HG02642 (cell line): ENCODE measurements at regions not wholly inside any gene's neighbourhood (a gene's known extent, or its start where the extent isn't known, plus 50 kb on each side); places are given as distances from the start of the nearest gene placed in this dataset.
A peak's percentile ranks its signal among the peaks of the same experiment; 100 is the strongest.
"Not testable (repeated sequence)": the region's sequence is repeated elsewhere in the genome, so short reads cannot be mapped to it uniquely, and the experiment has no call there.

Source experiments
- ATAC-seq: cut with Tn5 transposase; IDR thresholded peaks from one replicate; pipeline ENCODE4 v1.9.1; 2021; ENCODE audit warnings: mild to moderate bottlenecking; ENCODE audit not compliant: unreplicated experiment, poor library complexity

DNA sequence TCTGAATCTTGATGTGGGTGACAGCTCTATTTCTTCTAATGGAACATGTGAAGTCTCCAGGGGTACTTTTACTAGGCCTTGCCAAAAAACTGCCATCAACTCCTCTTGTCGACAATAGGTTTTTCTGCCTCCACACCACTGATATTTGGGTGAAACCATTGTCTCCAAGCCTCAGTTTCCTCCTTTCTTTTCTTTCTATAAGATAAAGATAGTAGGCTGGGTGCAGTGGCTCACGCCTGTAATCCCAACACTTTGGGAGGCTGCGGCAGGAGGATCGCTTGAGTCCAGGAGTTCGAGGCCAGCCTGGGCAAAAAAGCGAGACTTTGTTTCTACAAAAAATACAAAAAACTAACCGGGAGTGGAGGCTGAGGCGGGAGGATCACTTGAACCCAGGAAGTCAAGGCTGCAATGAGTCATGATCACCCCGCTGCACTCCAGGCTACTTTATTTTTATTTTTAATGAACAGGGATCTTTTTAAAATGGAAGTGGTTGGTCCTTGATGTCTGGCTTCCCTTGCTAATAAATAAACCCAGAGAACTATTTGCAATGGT is 159.9 kb upstream of the TNFAIP3 start:
- no peak for ATAC-seq

DNA sequence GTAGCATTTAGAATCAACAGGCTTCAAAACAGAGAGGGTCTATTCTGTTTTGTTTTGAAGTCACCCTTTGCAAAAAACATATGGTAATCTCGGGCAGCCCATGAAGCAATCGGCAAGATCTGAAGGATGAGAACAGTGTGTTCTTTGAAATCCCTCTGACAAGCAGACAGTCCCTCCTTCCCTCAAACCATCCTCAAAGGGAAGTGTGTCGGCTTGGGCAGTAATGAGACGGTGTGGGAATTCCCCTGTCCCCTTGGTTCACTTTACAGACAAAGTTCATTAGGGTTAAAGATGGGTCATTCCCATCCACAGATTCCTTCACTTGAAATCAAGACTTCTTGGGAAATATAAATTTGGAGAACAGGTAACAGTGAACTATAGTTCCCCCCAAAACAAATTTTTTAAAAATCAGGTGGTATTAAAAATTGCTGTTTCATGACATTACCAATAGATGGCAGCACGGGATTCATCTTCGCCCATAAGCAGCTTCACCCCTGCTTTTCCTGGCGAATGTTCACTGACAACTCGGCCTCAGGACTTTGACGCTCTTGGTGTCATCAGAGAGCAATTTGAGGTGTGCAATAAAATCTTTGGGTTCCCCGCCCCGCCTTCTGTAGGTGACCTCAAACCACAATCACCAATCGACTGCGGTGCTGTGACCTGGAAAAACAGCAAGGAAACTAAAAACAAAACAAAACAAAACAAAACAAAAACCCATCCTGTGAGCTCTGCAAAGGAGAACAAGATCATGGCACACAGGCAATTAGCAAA is 159.3 kb upstream of the TNFAIP3 start:
- peak; percentile 65 for ATAC-seq

DNA sequence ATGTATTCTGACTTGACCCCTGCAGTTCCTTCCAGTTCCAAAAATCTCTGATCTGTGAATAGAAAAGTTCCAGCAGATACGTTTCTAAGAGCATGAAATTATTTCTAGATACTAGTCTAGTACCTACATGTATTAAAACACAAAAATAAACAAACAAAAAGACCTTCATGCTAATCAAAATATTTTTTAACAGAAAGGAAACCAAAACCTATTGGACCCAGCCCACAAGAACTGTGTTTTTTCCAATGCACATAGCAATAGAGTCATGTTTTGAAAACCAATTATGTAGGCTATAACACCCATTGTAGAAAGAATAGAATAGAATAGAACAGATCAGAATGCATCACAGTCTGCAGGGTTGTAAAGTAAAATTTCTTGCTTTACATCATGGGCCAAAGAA is 158.6 kb upstream of the TNFAIP3 start:
- no peak for ATAC-seq

DNA sequence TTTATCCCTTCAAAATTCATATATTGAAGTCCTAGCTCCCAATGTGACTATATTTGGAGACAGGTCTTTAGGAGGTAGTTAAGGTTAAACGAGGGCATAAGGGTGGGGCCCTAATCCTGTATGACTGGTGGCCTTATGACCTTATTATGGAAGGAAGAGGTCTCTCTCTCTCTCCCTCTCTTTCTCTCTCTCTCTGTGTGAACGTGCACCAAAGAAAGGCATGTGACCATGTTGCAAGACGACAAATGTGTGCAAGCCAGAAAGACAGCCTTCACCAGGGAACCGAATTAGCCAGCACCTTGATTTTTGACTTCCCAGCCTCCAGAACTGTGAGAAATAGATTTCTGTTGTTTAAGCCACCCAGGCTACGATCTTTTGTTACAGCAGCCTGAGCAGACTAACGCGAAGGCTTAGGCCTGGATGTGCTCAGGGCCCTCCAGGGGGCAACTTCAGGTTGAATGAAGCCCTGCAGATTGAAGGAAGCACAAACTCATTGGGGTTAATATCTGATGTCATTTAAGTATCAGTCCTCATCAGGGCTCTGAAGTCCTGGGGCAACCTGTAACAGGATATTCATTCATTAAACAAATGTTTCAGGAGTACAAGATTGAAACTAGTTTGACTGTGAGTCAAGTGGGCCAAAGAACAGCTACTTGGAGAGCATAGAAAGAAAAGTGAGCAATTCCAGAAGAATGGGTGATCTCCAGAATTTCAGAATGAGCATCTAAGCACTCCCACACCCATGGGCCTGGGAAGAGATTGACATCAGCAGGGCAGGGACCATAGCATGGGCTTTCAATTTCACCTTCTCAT is 157.4 kb upstream of the TNFAIP3 start:
- ATAC-seq, result no peak

DNA sequence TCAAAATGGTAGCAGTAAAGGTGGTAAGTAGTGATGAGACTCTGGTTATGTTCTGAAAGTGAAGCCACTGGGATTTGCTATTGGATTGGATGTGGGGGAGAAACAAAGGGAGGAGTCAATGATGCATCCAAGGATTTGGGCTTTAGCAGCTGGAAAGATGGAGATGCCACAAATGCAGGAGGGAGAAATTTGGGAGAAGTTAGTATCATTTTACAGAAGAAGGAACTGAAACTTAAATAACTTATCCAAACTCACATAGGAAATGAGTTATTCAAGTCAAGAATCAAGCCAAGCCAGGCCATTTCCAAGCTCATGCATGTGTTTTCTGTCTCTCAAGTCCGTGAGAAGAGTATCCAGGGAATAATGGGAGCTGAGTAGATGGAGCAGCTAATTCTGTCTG is 155.1 kb upstream of the TNFAIP3 start:
- no peak for ATAC-seq

DNA sequence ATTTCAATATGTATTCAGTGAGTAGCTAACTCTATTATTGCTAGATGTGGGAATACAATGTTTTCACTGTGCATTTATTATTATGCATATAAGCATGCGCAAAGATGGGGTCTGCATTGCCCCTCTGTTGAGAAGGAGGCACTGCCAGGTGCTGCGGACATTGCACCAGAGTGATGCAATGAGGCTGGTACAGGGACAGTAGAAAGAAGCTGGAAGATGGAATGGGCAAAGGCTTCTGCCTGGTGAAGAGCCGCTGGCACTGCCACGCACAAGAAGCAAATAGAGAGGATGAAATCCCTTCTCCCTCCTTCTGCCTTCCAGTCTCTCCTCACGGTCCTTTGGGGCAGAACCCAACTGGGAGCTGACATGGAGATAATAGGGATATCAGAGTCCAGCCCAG is 154.5 kb upstream of the TNFAIP3 start:
- no peak for ATAC-seq

DNA sequence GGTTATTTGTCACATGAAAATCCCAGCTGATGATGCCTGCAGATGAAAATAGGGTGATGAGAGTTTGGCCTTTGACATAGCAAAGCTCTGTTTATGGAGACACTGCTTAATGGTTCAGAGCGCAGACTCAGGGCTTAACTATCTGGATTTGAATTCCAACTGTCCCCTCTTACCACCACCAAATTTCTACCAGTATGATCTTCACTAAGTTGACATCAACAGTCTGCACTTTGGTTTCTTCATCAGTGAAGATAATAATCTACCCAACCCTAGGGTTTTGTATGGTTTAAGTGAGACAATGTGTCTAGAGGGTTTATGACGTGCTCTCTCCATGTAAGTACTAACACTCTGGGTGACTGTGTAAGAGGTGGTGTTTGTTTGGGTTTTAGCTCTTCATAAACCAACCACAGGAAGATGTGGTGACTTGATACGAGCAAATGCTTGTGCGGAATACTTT is 151.4 kb upstream of the TNFAIP3 start:
- ATAC-seq, result no peak

DNA sequence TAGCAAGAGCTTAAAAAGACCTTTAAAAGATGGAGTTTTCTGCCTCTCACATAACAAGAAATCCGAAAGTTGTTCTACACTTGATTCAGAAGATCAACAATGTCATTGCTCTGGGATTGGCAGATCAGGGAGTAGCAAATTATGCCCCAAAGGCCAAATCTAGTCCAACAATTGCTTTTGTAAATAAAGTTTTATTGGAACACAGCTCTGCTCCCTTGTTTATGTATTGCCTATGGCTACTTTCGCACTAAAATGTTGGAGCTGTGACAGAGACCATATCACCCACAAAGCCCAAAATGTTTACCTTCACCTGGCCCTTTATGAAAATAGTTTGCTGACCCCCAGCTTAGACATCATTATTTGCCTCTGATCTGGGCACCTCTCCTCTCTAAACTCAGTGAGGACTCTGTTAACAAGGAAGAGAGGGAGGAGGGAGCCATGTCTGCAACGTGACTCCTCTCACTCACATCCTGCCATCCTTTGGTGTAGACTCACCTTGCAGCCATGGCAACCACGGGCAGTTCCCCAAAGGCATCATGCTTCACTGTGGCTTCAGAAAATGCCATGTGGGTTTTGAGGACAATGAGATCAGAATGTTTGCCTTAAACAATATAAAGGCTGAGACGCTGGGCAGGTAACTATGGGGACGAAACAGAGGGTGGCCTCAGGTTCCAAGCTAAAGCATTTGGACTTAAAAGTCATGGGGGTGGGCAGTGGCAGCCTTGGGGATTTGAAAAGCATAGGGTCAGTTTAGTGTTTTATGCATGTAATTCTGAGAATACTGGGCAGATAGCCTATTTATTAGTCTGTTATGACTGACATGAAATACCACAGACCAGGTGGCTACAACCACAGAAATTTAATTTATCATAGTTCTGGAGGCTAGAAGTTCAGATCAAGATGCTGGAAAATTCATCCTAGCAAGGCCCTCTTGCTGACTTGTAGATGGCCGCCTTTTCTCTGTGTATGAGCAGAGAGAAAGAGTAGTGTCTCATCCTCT is 149.7 kb upstream of the TNFAIP3 start:
- no peak for ATAC-seq

DNA sequence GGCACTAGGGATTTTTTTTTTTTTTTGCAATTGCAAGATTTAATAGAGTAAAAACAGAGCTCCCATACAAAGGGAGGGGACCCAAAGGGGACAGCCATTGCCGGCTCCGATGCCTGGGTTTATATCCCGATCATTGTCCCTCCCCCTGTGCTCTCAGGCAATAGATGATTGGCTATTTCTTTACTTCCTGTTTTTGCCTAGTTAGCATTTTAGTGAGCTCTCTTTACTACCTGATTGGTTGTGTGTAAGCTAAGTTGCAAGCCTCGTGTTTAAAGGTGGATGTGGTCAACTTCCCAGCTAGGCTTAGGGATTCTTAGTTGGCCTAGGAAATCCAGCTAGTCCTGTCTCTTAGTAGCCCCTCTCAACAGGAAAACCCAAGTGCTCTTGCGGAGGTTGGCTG is 148.2 kb upstream of the TNFAIP3 start:
- not testable (repeated sequence) for ATAC-seq

DNA sequence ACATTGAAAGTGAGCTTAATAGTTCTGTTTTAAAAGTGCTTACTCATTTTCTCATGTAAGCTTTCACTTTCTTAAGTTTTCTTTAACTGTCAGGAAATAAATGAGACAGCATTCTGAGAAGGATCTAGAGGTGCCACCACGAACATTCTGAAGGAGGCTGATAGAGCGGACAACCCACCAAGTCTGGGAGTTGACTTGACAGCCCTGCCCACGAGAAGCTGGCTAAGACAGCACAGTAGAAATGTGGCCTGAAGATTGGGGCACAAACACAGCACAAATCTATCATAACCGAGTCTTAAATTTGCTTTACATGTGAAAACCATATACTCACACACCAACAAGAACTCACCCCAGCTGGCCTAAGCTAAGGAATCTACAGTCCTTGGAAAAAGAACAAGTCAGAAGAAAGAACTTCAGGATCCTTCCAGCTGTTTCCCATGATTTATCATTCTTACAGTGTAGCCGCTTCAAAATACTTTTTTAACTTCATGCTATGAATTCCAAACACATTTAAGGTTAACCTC is 144.2 kb upstream of the TNFAIP3 start:
- no peak for ATAC-seq

DNA sequence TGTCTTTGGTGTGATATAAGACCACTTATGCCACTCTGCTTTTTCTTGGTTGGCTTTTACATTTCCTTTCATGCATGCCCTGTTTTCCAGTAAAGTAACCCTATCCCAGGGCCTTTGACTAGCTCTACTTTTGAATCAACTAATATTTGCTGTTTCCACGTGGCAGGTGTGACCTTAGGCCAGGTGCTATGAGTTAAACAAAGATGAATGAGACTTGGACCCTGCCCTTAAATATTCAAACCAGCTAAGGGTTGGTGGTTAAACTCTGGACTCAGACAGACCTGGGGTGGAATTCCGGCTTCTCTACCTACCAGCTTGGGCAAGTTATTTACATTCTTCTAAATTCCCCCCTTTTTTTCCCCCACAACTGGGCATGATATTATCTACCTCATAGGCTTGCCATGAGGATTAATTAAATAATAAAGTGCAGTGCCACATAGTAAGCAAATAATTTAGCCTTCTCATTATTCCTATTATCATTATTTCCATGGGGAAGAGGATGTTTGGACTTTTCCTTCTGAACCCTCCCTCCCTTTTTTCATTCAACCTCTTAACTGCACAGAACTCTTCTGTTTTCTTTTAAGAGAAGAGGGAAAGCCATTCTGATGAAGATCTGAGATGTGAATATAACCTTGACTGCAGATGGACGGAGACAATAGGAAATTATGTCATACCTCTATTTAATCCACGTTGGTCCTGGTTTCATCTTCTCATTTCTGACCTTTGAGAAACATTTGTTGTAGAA is 143.6 kb upstream of the TNFAIP3 start:
- ATAC-seq, result no peak

DNA sequence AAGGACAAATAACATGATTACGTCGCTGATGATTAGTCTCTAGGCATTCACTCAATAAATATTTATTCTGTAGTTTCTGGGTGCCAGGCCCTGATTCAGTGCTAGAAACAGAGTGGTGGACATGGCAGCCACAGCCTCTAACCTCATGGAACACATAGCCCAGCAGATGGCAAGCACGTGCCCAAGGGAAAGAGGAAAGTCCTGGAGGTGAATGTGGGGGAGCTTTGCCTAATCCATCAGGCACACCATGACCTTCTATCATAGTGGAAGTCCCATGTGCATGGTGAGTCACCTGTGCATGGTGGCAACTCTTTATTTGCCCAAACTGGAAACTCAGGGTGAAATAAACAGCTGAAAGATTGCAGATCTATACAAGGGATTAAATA is 143.0 kb upstream of the TNFAIP3 start:
- ATAC-seq, result no peak

DNA sequence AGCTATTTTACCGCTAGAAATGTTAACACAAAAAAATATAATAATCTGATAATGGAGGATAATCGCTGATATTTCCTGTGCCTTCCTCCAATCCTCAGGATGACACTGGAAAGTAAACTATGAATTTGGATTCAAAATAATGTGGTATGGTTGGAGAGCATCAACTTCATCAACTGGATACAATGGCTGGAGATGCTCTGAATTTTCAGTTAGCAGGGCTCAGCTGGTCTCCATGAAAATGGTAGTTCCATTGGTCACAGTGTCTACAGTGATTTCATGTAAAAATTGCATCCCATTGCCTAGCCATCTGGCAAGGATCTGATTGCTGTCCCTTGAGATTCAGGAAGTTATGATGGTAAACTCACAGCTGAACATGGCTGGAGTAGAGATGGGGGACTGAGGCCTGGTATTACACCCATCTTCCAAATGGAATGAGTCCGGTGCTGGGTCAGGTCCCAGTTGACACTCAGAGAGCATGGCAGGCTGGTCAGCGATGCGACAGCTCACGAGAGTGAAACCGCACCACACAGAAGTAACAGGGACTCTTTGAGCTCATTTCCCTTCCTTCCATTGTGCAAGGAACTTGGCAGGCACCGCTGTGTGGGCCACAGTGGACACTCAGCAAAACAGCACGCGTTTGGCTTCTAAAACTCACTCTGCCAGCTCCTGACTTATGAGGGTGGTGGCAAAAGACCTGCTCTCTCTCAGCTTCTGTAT is 142.4 kb upstream of the TNFAIP3 start:
- ATAC-seq, result no peak

DNA sequence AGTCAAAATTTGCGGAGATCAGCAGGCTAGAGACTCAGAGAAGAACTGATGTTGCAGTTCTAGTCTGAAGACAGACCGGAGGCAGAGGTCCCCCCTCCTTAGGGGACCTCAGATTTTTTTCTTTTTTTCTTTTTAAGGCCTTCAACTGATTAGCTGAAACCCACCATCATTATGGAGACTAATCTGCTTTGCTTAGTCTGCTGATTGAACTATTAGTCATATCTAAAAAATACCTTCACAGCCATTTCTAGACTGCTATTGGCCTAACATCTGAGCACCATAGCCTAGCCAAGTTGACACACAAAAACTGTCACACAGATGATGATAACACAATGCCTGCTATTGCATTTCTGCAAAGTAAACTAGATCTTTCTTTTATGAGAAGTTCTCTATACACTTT is 141.1 kb upstream of the TNFAIP3 start:
- ATAC-seq, result no peak

DNA sequence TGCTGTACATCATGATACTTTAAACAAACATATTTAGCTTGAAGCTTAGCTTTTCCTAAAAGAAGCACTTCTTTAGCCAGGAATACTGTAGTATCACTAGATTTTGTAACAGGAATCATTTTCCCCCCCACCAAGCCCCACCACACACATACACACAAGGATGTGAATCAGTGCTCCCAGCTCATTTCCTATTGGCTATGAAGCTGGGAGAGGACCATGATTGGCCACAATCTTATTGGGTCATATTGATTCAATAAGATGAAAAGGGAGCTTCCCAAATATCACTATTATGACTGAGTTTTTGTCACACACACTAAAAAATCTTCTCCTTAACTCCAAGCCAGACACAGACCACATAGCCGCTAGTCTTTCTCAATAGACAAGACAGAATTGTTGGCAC is 140.5 kb upstream of the TNFAIP3 start:
- no peak for ATAC-seq

DNA sequence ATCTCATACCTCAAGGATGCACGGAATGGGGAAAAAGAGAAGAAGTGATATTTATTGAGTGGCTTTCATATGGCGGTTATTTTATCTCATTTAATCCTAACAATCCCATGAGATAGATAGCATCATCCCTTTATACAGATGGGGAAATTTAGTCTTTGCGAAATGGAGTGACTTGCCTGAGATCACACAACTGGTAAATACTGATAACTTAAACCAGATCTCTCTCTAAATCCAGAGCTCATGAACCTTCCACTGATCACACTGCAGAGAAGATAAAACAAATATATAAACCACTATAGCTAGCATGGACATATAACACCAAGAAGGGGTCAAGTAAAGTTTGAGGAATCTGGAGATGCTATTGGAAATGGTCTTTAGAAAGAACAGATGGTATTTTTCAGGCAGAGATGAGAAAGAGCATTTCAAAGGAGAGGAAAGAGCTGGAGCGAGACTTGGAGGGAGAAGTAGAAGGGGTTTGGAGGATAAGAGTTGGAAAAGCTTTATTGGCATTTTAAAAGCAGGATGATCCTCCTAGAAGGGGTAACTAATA is 139.8 kb upstream of the TNFAIP3 start:
- ATAC-seq, result no peak

DNA sequence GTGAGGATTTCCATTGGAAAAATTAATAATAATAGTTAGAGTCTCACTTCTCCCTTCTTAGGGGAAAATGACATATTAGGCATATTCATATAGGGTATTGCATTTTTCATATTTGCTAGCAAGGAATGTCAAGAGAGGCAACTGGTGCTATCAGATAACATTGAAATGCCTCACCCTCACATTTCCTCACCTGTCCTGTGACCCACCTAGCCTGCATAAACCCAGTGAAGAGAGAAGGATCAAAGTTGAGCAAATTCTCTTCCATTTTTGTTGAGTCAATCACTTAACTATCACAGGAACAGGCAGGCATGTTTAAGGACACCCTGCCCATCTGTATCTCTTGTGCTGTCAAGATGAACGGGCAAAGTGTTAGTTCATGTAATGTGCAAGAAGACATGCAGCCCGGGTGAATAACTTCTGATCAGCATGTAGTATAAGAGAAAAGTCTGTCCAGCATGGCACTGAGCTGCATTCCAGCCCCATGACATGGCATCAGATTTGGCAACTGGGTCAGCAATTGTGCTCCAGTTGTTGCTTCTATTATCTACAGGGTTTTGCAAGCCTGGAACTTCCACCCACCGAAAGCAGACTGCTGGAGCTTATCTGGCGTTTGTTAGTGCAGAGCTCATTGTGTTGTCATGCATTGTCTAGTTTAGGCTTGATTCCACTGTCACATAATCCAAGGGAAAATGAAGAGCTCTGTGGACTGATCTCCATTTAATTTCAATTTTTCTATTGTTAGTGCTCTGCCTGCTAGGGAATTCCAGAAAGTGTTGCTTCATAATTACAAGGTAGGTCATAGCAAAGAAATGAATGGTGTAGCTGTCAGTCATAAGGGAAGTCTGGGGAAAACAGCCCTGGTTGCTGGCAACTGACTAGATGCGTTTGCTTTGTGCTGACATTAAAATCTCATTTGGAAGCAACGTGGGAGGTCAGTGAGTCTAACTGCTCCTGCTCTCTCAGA is 138.4 kb upstream of the TNFAIP3 start:
- no peak for ATAC-seq
